ENCODE measurements at regions not wholly inside any gene's neighbourhood (a gene's known extent, or its start where the extent isn't known, plus 50 kb on each side); places are given as distances from the start of the nearest gene placed in this dataset.

DNA sequence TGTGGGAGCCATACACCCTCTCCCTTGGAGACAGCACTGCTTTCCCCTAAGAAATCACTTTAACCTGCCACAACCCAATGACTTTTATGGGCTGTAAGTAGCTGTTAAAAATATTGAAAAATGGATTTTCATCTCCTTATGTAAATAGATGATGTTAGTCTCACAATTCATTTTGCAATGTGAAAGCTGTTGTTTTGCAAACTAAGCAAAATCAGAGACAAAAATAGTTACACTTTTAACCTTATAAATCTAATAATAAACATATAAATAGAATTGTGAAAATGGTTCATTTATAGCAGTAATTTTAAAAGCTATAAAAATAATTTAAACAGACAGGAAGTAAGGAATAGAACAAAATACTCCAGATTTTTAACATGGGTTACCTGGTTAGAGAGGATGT lies 268.8 kb upstream of the MAGI2 start:
- DNase-seq: no peak

DNA sequence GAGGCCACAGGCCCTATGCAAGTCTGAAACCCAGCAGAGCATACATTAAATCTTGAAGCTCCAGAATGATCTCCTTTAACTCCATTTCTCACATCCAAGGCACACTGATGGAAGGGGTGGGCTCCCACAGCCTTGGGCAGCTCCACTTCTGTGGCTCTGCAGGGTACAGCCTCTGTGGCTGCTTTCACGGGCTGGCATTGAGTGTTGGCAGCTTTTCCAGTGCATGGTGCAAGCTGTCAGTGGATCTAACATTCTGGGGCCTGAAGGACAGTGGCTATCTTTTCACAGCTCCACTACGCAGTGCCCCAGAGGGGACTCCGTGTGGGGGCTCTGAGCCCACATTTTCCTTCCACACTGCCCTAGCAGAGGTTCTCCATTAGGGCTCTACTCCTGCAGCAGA lies 265.7 kb upstream of the MAGI2 start:
- peak in 1 of 56 donors; percentile 5 for DNase-seq

DNA sequence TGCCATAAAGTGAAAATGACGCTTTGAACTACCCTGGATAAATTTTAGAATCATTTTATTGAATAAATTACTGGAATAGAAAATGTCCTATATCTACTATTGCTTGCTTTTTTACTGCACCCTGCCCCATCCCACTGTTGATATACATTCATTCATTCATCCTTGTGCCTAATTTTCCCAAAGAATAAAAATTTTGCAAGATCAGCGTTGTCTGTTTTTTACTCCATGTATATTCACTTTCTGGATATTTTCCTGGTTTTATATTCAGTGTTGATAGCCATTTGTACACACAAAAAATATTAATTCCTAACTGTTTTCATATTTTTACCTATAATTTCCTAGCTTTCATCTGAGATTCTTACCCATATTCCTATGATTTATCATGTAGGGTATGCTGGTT lies 262.9 kb upstream of the MAGI2 start:
- DNase-seq: no peak

DNA sequence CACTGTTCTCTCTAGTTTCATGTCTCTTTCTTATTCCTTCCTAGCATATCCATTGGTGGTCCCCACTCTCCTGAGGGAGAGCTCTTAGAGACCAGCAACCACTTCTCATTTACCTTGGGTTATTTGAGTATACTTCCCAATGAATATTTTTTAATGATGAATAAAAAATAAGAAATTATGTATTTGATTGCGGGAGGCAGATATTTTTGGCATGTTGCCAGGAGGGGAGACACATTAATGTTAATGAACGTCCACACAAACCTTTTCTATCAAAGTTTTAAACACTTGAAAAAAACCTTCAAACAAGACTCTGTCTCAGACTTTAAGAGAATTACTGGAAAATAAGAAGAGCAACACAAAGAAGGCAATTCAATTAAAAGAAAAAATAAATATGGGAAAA lies 260.6 kb upstream of the MAGI2 start:
- no peak for DNase-seq

DNA sequence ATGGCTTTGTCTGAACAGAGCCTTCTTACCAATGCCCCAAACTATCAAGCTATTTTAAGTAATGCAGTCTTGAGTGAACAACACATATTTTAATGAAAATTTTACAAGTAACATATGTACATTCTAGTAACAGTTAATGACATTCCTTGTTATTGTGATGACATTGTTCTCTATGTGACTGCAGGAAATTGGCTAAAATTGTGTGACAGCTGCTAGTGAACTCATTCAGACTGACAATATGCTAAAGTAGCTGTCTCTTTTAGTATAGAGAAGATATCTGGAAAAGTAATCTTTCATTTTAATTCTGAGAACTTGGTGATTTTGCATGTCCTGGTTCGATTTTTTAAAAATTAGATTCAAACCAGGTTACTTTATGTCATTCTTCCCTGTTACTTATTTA lies 259.8 kb upstream of the MAGI2 start:
- DNase-seq: no peak

DNA sequence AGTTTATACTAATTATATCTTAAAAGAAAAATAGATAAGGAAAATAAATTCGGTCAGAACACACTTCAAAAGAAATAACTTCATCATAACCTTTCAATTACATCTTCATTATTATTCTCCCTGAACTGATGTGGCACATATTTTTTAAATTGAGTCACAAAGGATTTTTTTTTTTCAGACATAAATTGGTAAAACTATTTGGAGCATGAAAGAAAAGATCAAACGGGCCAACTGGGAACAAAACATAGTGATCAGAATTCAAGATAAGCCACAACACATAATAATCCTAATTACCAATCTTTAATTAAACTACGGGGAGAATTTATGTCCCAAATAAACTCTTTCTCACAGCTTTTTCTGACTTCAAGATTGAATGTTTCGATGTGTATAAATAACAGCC lies 258.2 kb upstream of the MAGI2 start:
- no peak for DNase-seq

DNA sequence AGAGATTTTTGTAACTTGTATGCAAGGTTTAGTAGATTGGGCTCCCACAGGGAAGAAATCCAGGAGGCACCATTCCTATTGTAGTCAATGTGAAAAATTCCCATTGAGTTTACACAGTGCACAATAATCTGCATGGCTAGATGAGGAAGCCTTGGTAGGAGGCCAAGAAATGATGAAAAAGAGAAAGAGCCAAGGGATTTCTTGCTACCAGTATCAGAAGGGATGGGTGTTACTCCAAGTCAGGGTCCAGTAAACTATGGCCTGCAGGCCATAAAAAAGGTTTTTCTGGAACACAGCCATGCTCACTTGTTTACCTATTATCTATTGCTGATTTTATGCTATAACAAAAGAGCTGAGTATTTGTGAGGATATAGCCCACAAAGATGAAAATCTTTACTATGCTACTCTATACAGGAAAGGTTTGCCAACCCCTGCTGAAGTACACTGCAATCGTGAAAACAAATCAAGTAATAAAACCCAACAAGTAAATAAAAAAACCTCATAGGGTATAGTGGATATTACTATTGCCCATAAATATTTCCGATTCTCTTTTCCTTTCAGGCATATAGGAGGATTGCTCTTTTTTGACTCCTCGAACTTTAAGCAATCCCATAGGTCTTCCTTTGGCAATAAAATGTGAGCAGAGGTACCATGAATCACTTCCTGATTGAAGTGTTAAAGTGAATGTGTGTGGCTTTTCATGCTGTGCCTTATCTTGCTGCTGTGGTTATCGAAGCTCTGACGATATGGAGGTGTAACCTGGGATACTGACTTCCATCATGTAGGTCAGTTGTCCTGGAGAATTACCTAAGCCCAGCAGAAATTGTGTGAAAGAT lies 256.3 kb upstream of the MAGI2 start:
- DNase-seq: no peak

DNA sequence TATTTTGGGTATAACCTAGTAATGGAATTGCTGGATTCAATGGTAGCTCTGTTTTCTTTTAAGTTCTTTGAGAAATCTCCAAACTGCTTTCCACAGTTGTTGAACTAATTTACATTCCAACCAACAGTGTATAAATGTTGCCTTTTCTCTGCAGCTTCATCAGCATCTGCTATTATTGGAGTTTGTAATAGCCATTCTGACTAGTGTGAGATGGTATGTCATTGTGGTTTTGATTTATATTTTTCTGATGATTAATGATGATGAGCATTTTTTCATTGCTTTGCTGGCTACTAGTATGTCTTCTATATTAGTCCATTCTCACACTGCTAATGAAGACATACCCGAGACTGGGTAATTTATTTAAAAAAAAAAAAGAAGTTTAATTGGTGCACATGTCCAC lies 248.6 kb upstream of the MAGI2 start:
- DNase-seq: no peak

DNA sequence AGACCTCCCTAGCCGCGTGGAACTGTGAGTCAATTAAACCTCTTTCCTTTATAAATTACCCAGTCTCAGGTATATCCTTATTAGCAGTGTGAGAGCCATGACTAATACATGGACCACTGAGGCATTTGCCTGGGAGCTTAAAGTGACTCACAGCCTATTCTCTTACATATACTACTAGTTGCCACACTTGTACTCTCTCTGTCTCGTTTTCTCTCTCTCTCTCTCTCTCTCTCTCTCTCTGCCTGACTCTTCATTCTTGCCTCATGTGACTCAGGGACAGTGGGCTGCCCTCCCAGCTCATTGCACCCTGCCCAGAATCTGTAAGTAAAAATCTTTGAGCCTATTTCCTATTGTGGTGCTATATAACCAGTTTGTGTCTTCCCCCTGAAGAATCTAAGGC lies 238.5 kb upstream of the MAGI2 start:
- DNase-seq: no peak

DNA sequence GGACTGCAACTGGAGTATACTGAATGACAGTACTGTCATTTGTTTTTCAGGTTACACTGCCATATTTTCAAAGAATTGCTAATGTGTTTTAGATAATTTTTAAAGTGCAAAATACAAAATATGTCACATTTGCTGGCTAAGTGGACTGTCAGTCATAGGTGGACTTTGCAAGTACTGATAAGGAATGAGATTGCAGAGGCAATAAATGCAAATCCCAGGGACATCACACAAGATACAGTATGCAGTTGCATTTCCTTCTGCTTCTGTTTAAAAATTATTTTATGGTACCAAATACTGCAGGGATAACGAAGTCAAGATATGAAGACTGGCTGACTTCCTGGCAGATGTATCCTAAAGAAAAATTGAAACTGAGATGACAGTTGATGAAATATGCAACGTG lies 237.6 kb upstream of the MAGI2 start:
- no peak for DNase-seq

DNA sequence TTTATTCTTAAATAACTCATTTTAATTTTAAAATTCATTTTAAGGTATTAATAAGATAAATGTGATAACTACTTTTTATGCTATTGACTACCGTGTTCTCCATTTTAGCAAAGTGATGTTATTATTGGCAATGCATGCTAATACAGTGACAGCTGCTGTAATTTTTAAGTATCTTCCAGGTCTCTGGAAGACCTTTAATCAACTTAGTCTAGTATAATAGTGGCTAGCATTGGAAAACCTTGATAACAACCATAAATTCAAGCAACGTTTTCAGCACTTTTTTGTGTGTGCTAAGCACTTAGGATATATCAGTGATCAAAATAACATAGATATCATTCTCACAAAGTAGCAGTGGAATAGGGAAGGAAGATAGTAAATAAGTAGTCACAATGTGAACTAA lies 230.9 kb upstream of the MAGI2 start:
- no peak for DNase-seq

DNA sequence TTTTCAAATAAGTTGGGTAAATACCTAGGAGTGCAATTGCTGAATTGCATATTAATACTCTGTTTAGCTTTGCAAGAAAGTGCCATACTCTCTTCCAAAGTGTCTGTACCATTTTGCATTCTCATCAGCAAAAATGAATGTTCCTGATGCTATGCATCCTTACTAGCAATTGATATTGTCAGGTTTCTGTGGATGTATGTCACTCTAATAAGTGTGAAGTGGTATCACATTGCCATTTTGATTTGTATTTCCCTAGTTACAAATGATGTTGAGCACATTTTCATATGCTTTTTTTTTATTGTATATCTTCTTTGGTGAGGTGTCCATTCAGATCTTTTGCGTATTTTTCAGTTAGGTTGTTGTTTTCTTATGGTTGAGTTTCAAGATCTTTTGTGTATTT lies 230.4 kb upstream of the MAGI2 start:
- no peak for DNase-seq

DNA sequence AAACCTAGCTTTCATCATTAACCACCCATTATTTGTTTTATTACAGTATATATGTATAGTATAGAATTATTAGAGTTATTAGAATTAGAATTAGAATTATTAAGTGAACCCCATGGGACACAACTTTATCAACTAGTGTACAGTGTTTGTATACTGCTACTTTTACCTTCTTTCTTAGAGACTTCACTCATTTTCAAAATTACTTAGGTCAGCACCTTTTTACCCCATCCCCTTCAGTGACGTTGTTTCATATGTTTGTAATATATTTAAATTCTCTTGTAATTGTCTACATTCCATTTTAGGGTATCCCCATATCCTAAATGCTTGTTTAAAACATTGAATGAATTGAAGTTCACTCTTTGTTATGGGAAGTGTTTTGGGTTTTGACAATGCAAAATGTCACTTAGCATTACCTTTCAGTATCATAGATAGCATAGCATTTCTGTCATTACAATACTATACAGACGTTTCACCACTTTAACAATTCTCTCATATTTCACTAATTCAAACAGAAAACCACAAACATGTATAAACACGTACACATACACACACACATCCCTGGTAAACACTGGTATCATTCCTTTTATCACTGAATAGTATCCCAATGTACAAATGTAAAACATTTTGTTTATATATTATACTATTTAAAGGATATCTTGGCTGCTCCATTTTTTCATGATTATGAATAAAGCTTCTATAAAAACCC lies 229.9 kb upstream of the MAGI2 start:
- DNase-seq: no peak

DNA sequence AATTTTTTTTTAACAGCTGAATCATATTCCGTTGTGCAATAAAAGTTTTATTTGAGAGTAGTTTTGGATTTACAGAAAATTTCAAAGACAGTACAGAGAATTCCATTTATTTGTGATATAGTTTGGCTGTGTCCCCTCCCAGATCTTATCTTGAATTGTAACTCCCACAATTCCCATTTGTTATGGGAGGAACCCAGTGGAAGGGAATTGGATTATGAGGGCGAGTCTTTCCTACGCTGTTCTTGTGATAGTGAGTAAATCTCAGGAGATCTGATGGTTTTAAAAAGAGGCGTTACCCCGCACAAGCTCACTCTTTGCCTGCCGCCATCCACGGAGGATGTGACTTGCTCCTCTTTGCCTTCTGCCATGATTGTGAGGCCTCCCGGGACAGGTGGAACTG lies 228.0 kb upstream of the MAGI2 start:
- DNase-seq: no peak

DNA sequence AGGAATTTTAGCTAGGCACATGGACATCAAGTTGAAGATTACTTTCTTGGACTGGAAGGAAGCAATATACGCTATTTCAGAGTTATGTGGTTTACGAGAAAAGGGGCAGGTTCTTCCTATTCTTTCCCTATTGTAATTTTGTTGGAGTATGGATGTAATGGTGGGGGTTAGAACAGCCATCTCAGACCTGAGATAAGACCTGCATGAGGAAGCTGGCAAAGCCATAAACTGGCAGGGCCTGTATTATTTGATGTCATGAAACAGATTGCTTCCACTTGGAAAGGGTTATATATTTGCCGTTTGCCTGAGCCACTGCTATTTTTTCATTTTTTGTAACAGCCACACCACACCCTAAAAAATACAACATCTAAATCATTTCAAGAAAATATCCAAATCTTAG lies 220.5 kb upstream of the MAGI2 start:
- no peak for DNase-seq

DNA sequence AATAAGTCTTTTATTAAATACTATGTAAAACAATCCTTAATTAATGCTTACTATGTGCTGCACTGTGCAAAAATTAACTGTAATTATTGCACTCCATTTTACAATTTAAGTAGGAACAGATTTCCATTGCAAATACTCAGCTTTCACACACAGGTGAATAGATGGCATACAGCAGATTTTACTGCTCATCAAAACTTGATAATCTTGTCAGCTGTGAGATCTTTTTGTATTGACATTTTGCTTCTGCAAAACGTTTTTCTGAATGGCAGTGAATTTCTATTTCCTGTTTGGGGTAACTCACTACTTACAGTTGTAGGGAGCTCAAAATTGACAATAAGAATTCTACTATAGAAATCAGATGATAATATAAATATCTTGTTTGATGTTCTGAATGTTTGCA lies 220.0 kb upstream of the MAGI2 start:
- no peak for DNase-seq

DNA sequence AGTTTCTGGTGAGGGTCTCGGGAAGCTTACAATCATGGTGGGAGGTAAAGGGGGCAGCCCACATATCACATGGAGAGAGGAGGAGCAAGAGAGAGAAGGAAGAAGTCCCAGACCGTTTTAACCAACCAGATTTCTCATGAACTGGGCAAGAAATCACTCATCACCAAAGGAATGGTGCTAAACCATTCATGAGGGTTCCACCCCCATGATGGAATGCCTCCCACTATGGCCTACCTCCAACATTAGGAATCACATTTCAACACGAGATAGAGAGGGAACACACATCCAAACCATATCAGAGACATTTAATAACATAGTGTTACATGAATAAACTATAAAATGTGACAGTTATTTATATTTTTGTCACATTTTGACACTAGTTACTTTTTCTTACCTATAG lies 214.8 kb upstream of the MAGI2 start:
- no peak for DNase-seq

DNA sequence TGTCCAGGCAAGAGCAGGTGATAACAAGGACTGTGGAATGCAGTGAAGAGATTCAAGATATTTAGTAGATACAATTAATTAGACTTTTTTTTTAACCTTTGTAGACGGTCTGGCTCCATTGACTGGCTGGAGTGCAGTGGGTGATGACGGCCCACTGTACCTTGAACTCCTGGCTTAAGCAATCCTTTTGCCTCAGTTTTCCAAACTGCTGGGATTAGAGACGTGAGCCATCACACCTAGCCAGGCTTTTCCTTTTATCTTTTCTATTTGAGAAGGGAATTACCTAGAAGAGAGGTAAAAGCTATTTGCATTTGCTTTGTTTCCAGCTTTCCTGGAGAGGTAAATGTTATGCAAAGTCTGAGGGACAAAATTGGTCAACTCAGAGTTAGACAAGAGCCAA lies 213.0 kb upstream of the MAGI2 start:
- DNase-seq: no peak

DNA sequence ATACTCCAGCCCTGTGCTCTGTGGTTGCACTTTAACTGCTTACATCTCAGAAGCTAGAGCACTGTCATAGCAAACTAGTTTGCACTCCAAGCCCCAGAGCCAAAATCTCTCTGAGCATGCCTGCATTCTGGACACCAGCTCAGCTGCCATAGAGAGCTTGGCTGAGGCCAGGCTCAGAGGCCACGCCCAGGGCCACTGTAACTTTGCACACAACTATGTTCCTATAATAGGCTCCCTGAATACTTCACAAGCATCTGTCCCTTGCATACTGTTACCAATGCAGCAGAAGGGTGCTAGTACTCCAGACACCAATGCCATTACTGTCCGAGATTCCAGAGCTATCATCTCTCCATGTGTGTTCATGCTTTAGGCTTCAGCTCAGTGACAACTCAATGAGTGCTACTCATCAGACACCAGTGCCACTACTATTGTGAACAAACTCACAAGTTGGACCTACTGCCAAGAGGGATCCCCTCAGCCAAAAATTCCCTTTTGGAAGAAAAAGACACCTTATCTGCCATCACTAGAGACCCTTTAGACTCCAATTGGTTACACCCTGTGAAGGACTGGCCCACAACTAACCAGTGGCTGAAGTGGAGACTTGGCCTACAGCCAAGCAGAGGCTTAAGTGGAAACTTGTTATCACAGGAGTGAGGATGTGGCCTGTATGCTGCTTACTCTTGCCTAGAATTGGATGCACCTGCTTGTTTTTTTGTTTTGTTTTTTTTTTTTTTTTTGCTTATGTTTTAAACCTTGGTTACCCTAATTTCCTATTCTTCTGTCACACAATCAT lies 211.6 kb upstream of the MAGI2 start:
- DNase-seq: no peak

DNA sequence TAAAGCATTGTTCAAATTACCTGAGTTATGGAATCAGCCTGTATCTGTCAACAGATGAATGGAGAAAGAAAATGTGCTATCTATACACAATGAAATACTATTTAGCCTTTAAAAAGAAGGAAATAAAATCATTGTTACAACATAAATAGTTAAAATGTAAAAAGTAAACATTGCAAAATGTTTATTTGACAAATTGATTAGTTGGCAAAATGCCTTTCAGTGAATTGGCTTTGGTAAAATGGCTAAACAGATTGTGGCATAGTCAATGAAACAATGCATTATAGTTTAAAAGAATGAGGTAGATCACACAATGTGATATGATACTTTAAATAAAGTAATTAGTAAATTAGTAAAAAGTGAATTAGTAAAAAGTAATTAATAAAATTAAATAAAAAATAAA lies 204.8 kb upstream of the MAGI2 start:
- no peak for DNase-seq

DNA sequence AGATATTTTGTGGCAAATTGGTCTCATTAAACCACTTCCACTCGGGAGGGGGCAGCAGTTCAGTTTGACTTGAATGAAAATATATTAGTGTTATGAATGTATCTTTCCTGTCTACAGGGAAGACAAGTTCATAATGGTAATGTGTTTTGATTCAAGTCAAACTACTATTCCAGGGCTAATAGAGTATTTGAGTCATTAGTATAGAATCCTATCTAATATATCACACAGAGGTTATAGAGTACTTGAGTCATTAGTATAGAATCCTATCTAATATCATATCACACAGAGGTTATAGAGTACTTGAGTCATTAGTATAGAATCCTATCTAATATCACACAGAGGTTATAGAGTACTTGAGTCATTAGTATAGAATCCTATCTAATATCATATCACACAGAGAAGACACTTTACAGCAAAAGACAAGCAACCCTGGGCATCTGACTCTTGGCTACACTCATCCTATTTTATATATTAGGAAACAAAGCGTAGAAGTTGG lies 199.7 kb upstream of the MAGI2 start:
- no peak for DNase-seq

DNA sequence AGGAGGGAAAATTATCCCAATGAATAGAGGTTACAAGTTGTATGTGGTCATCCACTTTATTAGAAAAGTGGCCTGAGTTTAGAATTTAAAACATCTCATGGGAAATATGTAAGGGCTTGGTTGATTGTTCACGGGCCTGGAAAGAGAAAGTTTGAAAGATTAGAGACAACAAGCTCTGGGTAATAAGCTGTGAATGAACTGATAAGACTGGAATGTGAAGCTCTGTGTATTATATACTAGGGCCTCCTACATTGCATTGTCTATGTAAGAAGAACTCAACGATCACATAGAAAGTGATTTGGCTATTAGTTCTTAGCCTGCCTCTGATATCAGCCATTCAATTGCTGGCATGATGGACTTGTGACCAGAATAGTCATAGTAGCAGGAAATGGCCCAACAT lies 199.2 kb upstream of the MAGI2 start:
- DNase-seq: no peak
